MCF 10A (cell line): ENCODE measurements at regions not wholly inside any gene's neighbourhood (a gene's known extent, or its start where the extent isn't known, plus 50 kb on each side); places are given as distances from the start of the nearest gene placed in this dataset.

Experiments
- BruUV-seq: library from RNA; stranded (reverse); fragments of 400-500 nt; replicated peaks from 2 replicates; lab custom pipeline; 2021; lab: Mats Ljungman, UMichigan
- CTCF ChIA-PET: fragments of 300-600 bp; sonication (Branson Sonifier 250); formaldehyde crosslinking; extraction: SDS; loops from one replicate; lab custom pipeline; 2021; ENCODE audit warnings: antibody characterized with exemption, inconsistent platforms; lab: Yijun Ruan, JAX
- POLR2A ChIA-PET: fragments of 300-600, 350-650 bp; sonication (Branson Sonifier 250); formaldehyde crosslinking; extraction: SDS; loops from one replicate; lab custom pipeline; 2020; ENCODE audit warnings: antibody characterized with exemption, inconsistent platforms; lab: Yijun Ruan, JAX
- DNase-seq: peaks from one replicate; pipeline ENCODE4 v3.0.0-alpha.2; 2018; ENCODE audit not compliant: unreplicated experiment
- H3K27ac Mint-ChIP-seq: one replicate; pipeline ENCODE4 v1.8.0; 2022; ENCODE audit warnings: mild to moderate bottlenecking, low read depth, mixed read lengths; ENCODE audit not compliant: unreplicated experiment
- H3K27me3 Mint-ChIP-seq: one replicate; pipeline ENCODE4 v1.8.0; 2022; ENCODE audit warnings: mixed read lengths; ENCODE audit not compliant: insufficient read depth, unreplicated experiment
- H3K36me3 Mint-ChIP-seq: one replicate; pipeline ENCODE4 v1.8.0; 2022; ENCODE audit warnings: mild to moderate bottlenecking, moderate library complexity, mixed read lengths; ENCODE audit not compliant: insufficient read depth, unreplicated experiment
- H3K4me1 Mint-ChIP-seq: one replicate; pipeline ENCODE4 v1.8.0; 2022; ENCODE audit warnings: mixed read lengths; ENCODE audit not compliant: insufficient read depth, unreplicated experiment
- H3K4me3 Mint-ChIP-seq: one replicate; pipeline ENCODE4 v1.8.0; 2022; ENCODE audit warnings: mild to moderate bottlenecking, moderate library complexity, mixed read lengths; ENCODE audit not compliant: unreplicated experiment
- H3K9me3 Mint-ChIP-seq: one replicate; pipeline ENCODE4 v1.8.0; 2022; ENCODE audit warnings: mixed read lengths; ENCODE audit not compliant: unreplicated experiment
- intact Hi-C: fragments of 100-400 bp; cut with micrococcal nuclease; formaldehyde crosslinking; loops from 2 replicates; pipeline ENCODE4 v1.14.1; 2022
- TF ChIP-seq, protein P1 (sequence below): fragments of 200-600 bp; IDR thresholded peaks from one replicate; pipeline ENCODE4 v1.8.0; 2022; ENCODE audit warnings: antibody characterized with exemption, mild to moderate bottlenecking; ENCODE audit not compliant: unreplicated experiment

DNA sequence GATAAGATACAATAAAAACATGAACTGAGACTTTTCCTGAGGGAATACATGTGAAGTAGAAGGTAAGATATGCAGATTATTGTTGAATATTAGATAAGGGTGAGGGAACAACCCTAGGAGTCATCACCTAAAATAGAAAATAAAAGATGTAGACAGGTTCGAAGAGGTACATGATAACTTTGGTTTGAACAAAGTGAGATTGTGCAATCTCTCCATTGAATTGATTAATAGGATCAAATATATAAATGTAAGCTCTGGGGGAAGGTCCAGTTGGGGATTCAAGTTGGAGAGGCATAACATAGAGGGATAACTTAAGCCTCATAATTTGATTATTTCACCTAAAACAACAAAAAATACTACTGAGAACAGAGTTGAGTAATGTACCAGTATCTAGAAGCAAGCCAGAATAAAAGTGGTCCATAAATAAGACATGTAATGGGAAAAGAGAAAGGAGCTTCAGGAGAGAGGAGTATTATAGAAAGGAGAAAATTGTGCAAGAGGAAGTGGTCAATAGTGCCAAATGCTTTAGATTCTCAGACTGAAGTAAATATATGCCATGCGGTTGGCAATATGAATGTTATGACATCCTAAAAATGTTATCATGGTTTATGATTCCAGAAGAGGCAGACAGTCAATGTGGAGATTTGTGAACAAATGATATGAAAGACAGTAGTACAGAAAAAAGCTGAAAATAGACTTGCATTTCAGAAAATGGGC, 282.3 kb upstream of the CHRM2 start:
- no peaks in the 10 kb centered on the region for H3K4me1 Mint-ChIP-seq
- TF ChIP-seq, protein P1, sequence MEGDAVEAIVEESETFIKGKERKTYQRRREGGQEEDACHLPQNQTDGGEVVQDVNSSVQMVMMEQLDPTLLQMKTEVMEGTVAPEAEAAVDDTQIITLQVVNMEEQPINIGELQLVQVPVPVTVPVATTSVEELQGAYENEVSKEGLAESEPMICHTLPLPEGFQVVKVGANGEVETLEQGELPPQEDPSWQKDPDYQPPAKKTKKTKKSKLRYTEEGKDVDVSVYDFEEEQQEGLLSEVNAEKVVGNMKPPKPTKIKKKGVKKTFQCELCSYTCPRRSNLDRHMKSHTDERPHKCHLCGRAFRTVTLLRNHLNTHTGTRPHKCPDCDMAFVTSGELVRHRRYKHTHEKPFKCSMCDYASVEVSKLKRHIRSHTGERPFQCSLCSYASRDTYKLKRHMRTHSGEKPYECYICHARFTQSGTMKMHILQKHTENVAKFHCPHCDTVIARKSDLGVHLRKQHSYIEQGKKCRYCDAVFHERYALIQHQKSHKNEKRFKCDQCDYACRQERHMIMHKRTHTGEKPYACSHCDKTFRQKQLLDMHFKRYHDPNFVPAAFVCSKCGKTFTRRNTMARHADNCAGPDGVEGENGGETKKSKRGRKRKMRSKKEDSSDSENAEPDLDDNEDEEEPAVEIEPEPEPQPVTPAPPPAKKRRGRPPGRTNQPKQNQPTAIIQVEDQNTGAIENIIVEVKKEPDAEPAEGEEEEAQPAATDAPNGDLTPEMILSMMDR = no peak
- H3K4me3 Mint-ChIP-seq = no peak overlapping the region
- H3K36me3 Mint-ChIP-seq = no peaks in the 10 kb centered on the region
- ChIA-PET CTCF (no interaction called here), POLR2A (interaction anchor here (0.6 kb wide), 1 partner anchor 793 kb away, joined by 3 read pairs; no protein-coding TSS in a partner anchor)
- peaks cover 8% of the 10 kb centered on the region for H3K9me3 Mint-ChIP-seq
- no peak overlapping the region for H3K27ac Mint-ChIP-seq
- BruUV-seq = no TSS peak
- no peaks in the 10 kb centered on the region for H3K27me3 Mint-ChIP-seq
- DNase-seq = no peak
- intact Hi-C loops = no loop called here

DNA sequence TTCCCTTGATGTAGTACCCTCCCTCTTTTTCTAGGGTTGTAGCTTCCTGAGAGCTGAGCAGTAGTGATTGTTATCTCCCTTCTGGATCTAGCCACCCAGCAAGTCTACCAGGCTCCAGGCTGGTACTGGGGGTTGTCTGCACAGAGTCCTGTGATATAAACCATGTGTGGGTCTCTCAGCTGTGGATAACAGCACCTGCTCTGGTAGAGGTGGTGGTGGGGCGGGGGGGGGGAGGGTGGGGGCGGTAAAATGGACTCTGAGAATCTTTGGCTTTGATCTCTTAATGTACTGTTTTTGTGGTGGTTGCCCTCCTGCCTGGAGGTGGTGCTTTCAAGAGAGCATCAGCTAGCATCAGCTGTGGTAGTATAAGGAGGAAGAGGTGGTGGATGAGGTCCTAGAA, 302.0 kb upstream of the CHRM2 start:
- Mint-ChIP-seq H3K4me3 (no peak overlapping the region), H3K4me1 (no peaks in the 10 kb centered on the region), H3K36me3 (peaks cover 5% of the 10 kb centered on the region), H3K9me3 (no peaks in the 10 kb centered on the region), H3K27me3 (peaks cover 16% of the 10 kb centered on the region), H3K27ac (no peak overlapping the region)
- ChIA-PET POLR2A (no interaction called here), CTCF (interaction anchor here (0.6 kb wide), 1 partner anchor 321 kb away, joined by 4 read pairs; no protein-coding TSS in a partner anchor)
- TF ChIP-seq, protein P1 = no peak
- BruUV-seq = no TSS peak
- no peak for DNase-seq
- intact Hi-C loops = no loop called here

DNA sequence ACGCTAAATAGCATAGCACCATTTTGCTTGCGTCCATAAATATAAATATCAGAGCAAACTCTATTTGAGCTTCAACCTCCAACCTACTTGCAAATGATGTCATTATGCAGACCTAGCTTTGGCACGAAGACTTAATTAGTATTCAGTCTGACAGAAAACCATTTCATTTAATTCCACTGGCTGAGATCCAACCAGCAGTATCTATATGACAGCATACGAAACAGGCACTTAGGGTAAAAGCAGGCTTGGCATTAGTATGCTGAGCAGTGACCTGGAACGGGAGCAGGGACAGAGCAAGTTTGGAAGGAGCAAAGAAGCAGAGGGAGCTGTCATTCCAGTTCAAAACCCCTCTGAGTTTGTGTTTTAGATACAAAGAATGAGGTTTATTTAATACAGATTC, 312.5 kb upstream of the CHRM2 start:
- Mint-ChIP-seq H3K9me3 (no peaks in the 10 kb centered on the region), H3K4me3 (no peak overlapping the region), H3K27ac (no peak overlapping the region), H3K4me1 (no peaks in the 10 kb centered on the region), H3K27me3 (no peaks in the 10 kb centered on the region), H3K36me3 (no peaks in the 10 kb centered on the region)
- TF ChIP-seq, protein P1 = no peak
- CTCF ChIA-PET = interaction anchor here (0.7 kb wide), 1 partner anchor 1702 kb away, joined by 4 read pairs; no protein-coding TSS in a partner anchor
- DNase-seq = no peak
- POLR2A ChIA-PET = interaction anchor here (0.7 kb wide), 1 partner anchor 410 kb away, joined by 3 read pairs; no protein-coding TSS in a partner anchor
- intact Hi-C loops = no loop called here
- BruUV-seq = no TSS peak

DNA sequence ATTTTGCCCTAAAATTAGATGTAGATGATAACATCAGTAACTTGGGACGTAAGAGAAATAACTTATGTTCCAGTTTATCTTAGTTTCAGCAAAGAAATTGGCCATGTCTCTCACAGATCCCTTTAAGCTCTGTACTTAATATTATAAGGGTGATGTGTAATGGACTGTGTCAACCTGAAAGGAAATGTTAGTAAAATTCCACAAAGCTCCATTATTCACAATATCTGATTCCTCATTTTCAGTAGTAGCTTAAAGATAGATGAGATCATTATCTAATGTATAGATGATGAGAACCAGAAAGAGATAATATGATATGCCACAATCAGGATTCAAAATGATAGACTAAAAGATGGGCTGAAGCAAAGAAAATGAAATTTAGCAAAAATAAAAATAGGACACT, 316.8 kb upstream of the CHRM2 start:
- no peak for DNase-seq
- H3K36me3 Mint-ChIP-seq = no peaks in the 10 kb centered on the region
- peaks cover 19% of the 10 kb centered on the region for H3K27me3 Mint-ChIP-seq
- CTCF ChIA-PET = interaction anchor here (0.7 kb wide), 1 partner anchor 409 kb away, joined by 3 read pairs; no protein-coding TSS in a partner anchor
- BruUV-seq = no TSS peak
- no peaks in the 10 kb centered on the region for H3K4me1 Mint-ChIP-seq
- no peak overlapping the region for H3K27ac Mint-ChIP-seq
- TF ChIP-seq, protein P1 = no peak
- intact Hi-C loops = no loop called here
- H3K4me3 Mint-ChIP-seq = no peak overlapping the region
- POLR2A ChIA-PET = no interaction called here
- H3K9me3 Mint-ChIP-seq = no peaks in the 10 kb centered on the region
